ENCODE measurements at regions not wholly inside any gene's neighbourhood (a gene's known extent, or its start where the extent isn't known, plus 50 kb on each side); places are given as distances from the start of the nearest gene placed in this dataset.

- peak in 1 of 2 donors; percentile 23 for DNase-seq
Observed at GRCh38 chrX:10085223-10085622, 71.6 kb upstream of the CLCN4 start.

- no peak for DNase-seq
Observed at GRCh38 chrX:10086676-10087075, 70.1 kb upstream of the CLCN4 start.

- DNase-seq, result no peak
Observed at GRCh38 chrX:10087391-10087790, 69.4 kb upstream of the CLCN4 start.

GRCh38 chrX:10089378-10089795 is 67.4 kb upstream of the CLCN4 start:
- DNase-seq, result no peak

GRCh38 chrX:10090319-10090718 is 66.5 kb upstream of the CLCN4 start:
- DNase-seq, result no peak

GRCh38 chrX:10095246-10095645 is 61.5 kb upstream of the CLCN4 start:
- no peak for DNase-seq

GRCh38 chrX:10095698-10096432 is 60.9 kb upstream of the CLCN4 start:
- DNase-seq, result no peak

- peak in 1 of 2 donors; percentile 77 for DNase-seq
Observed at GRCh38 chrX:10098270-10098713, 58.5 kb upstream of the CLCN4 start.

GRCh38 chrX:10099411-10099810 is 57.4 kb upstream of the CLCN4 start:
- no peak for DNase-seq

GRCh38 chrX:10101269-10101668 is 55.5 kb upstream of the CLCN4 start:
- DNase-seq, result no peak

GRCh38 chrX:10102046-10102704 is 54.6 kb upstream of the CLCN4 start:
- no peak for DNase-seq

GRCh38 chrX:10103023-10103422 is 53.8 kb upstream of the CLCN4 start:
- no peak for DNase-seq

GRCh38 chrX:10104958-10105658 is 51.7 kb upstream of the CLCN4 start:
- no peak for DNase-seq

GRCh38 chrX:10106806-10107205 is 50.0 kb upstream of the CLCN4 start:
- peak in 1 of 2 donors; percentile 56 for DNase-seq

All from bone marrow (tissue), 2 donors.